ENCODE measurements at regions not wholly inside any gene's neighbourhood (a gene's known extent, or its start where the extent isn't known, plus 50 kb on each side); places are given as distances from the start of the nearest gene placed in this dataset.

DNA sequence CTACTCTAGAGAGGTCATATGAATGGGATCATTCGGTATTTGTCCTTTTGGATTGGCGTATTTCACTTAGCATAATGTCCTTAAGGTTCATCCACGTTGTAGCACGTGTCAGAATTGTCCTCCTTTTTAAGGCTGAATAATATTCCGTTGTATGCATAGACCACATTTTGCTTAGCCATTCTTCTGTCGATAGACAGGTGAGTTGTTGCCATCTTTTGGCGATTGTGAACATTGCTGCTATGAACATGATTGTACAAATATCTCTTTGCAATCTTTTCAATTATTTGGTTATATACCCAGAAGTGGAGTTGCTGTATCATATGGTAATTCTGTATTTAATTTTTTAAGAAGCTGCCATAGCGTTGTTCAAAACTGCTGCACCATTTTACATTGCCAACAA, 52.4 kb upstream of the GOLGA8J start:
- TF ChIP-seq ESRRG (CRISPR knock-in tag; IDR thresholded peaks at IDR 0.05) (no peak), ARNTL (CRISPR knock-in tag; IDR thresholded peaks at IDR 0.05; ENCODE audit: borderline replicate concordance, low read depth) (no peak)
- TF ChIP-seq, protein P1, sequence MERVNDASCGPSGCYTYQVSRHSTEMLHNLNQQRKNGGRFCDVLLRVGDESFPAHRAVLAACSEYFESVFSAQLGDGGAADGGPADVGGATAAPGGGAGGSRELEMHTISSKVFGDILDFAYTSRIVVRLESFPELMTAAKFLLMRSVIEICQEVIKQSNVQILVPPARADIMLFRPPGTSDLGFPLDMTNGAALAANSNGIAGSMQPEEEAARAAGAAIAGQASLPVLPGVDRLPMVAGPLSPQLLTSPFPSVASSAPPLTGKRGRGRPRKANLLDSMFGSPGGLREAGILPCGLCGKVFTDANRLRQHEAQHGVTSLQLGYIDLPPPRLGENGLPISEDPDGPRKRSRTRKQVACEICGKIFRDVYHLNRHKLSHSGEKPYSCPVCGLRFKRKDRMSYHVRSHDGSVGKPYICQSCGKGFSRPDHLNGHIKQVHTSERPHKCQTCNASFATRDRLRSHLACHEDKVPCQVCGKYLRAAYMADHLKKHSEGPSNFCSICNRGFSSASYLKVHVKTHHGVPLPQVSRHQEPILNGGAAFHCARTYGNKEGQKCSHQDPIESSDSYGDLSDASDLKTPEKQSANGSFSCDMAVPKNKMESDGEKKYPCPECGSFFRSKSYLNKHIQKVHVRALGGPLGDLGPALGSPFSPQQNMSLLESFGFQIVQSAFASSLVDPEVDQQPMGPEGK (CRISPR knock-in tag; IDR thresholded peaks at IDR 0.05; ENCODE audit: borderline replicate concordance): no peak
